HAP-1 (cell line): ENCODE measurements at regions not wholly inside any gene's neighbourhood (a gene's known extent, or its start where the extent isn't known, plus 50 kb on each side); places are given as distances from the start of the nearest gene placed in this dataset.

Experiments
- DNase-seq, 2 experiments: peaks; one replicate each; pipeline ENCODE4 v3.0.0-alpha.2; 2016 to 2020; ENCODE audit warnings: low spot score in 2 of 2
- H3K27me3 ChIP-seq: fragments of 250-450 bp; sonication (Bioruptor Pico); 2 replicates; pipeline ENCODE4 v1.5.1; 2020; ENCODE audit warnings: low read depth, mild to moderate bottlenecking, moderate library complexity
- H3K36me3 ChIP-seq: fragments of 250-450 bp; sonication (Bioruptor Pico); replicated peaks from 2 replicates; pipeline ENCODE4 v1.5.1; 2020; ENCODE audit warnings: mild to moderate bottlenecking
- H3K4me1 ChIP-seq: fragments of 250-450 bp; sonication (Bioruptor Pico); 2 replicates; pipeline ENCODE4 v1.5.1; 2020; ENCODE audit warnings: mild to moderate bottlenecking
- H3K4me3 ChIP-seq: fragments of 250-450 bp; sonication (Bioruptor Pico); 2 replicates; pipeline ENCODE4 v1.5.1; 2020; ENCODE audit warnings: mild to moderate bottlenecking, moderate library complexity
- H3K9me3 ChIP-seq: fragments of 250-450 bp; sonication (Bioruptor Pico); 2 replicates; pipeline ENCODE4 v1.5.1; 2020; ENCODE audit warnings: mild to moderate bottlenecking, moderate library complexity
- in situ Hi-C: fragments of 300-500 bp; cut with MboI; formaldehyde crosslinking; loops from 3 replicates; pipeline ENCODE4 v1.14.3; 2020; ENCODE audit warnings: low sequenced_read_pairs, inconsistent platforms, mixed read lengths

DNA sequence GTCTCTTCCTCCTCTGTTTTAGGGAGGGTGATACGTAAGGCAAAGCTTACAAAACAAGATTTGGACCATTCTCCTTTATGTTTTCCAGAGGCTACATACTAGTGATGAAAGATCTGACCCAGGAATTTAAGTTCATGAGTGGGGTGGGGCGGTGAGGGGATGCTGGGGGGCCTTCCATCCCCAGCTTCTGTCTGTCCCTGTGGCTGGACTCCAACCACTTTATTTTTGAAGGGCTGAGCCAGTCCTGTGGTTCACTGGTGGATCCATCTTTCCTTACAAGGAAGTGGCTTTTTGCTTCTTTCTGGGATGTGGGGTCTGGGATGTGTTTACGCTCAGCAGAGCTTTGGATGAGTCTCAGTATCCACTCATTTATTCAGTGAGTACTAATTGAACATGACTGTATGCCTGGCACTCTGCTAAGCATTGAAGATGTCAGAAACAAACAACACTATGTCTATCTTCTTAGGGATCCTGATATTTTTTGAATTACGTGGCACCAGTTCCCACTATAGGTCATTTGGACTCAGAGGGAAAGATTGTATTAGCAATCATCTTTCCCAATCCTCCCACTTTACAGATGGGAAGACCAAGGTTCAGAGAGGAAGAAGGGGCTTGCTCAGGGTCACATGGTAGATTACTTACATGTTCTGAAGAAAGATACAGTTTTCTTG, 291.8 kb upstream of the TBX3 start:
- H3K4me1 ChIP-seq, result no peaks in the 10 kb centered on the region
- in situ Hi-C loops, result no loop called here
- H3K9me3 ChIP-seq, result no peaks in the 10 kb centered on the region
- H3K4me3 ChIP-seq, result no peak overlapping the region
- no peaks in the 10 kb centered on the region for H3K36me3 ChIP-seq
- DNase-seq, result no peak
- H3K27me3 ChIP-seq, result no peaks in the 10 kb centered on the region

DNA sequence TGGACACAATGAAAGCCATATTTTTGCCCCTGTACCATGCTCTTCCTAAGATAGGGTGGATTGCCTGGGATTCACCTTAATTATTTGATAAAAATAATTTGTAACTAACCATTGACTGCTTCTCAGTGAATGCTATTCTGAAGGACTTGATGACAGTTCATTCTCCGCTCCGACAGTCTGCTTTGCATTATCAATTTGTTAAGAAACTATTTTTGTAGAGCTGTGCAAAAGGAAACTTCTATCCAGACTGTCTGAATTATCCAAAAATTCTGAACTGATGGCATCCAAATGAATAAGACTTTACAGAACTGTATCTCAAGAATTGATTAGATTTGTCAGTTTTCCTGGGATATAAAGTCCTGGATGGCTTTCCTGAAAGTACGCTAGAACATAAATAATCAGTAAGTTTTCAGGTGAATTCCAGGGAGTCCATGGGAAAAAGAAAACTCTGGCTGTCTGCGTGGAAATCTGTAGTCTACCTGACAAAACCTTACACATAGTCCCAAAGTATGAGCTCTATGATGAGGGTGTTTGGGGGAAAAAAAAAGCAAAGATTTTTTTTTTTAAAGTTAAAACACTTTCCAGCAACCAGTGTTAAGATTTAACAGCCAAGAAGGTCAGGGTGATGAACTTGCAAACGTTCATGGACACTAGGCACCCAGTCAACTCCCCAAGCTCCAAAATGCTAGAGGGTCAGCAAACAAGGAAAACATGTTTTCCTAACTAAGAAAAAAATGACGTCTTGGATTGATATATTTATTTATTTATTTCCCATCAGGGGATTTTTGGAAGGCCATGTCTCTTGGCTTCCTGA, 291.1 kb upstream of the TBX3 start:
- Histone ChIP-seq H3K27me3 (no peaks in the 10 kb centered on the region), H3K4me3 (no peak overlapping the region), H3K9me3 (no peaks in the 10 kb centered on the region), H3K4me1 (no peaks in the 10 kb centered on the region), H3K36me3 (no peaks in the 10 kb centered on the region)
- DNase-seq, result no peak
- in situ Hi-C loops, result no loop called here

DNA sequence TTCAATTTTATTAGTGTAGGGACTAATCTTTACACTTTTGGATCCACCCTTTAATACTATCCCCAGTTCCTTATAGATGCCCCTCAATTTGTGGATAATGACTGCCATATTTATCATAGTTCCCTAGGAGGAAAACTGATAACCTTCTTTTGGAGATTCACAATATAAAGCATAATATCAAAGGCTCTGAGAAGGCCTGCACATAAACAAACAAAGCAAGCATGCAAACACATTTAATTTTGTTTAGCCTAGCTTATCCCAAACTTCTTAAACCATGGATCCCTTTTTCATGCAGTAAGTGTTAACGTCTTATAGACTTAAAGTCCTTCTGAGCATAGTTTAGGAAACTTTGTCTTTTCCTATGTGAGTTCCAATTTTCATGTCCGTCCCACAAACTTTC, 290.4 kb upstream of the TBX3 start:
- no peaks in the 10 kb centered on the region for H3K27me3 ChIP-seq
- no peaks in the 10 kb centered on the region for H3K4me1 ChIP-seq
- H3K9me3 ChIP-seq, result no peaks in the 10 kb centered on the region
- no peak for DNase-seq
- in situ Hi-C loops, result no loop called here
- H3K4me3 ChIP-seq, result no peak overlapping the region
- no peaks in the 10 kb centered on the region for H3K36me3 ChIP-seq

DNA sequence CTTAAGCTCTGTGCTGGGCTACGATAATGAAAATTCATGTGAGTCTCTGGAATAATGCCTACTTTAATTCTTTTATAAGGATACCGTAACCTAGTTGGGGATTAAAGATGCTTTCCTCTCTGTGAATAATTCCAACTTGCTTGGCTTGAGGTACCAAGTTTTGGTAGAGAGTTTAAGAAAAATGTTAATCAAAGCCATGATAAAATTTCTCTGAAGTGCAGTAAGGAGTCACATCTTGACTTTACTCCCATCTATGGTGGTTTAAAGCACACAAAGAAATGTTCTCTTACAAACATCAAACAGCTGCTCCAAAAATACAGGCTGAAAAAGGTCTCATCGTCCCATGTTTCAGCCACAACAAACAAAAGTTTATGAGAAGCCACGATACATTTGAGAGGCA, 284.8 kb upstream of the TBX3 start:
- Histone ChIP-seq H3K4me1 (no peaks in the 10 kb centered on the region), H3K36me3 (no peaks in the 10 kb centered on the region), H3K9me3 (no peaks in the 10 kb centered on the region), H3K4me3 (no peak overlapping the region), H3K27me3 (no peaks in the 10 kb centered on the region)
- DNase-seq, result no peak
- in situ Hi-C loops, result no loop called here

DNA sequence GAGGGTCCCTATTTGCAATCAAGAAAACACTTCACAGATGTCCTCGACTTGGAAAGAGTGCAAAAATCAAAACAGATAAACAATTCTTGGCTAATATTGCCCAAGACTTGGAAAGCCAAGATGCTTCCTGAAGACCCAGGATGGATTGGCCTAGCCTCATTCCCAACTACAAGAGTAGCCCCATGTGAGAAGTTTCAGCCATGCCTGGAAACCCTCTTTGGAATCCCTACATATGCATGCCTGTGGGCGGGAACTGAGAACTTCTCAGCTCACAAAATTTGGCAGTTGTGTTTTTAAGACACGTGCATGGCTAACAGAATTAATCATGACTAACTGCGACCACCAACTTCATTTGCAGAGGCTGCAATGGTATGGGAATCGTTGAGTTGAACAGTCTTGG, 283.2 kb upstream of the TBX3 start:
- no peak overlapping the region for H3K4me3 ChIP-seq
- in situ Hi-C loops, result no loop called here

DNA sequence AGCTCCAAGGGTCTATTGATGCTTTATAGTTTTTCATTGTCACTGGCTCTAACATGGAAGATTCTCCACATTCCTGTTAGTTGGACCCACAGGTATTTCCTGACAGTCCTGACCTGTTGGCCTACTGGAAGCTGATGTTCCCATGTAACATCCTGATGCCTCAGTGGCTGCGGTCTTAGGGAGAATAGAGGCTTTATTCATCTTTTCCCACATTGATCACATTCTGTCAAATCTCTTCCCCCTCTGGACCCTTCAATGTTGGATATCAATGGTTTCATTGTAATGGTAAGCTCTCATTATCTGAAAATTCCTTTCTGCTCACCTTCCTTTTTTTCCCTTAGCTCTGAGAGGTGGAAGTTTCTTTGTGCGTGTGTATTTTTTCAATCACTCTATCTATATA, 280.9 kb upstream of the TBX3 start:
- Histone ChIP-seq H3K4me1 (no peaks in the 10 kb centered on the region), H3K9me3 (no peaks in the 10 kb centered on the region), H3K4me3 (no peak overlapping the region), H3K27me3 (no peaks in the 10 kb centered on the region), H3K36me3 (no peaks in the 10 kb centered on the region)
- DNase-seq, result no peak
- in situ Hi-C loops, result no loop called here

More for the DNA sequence above, 283.2 kb upstream of the TBX3 start:
- no peaks in the 10 kb centered on the region for H3K27me3 ChIP-seq
- H3K36me3 ChIP-seq, result no peaks in the 10 kb centered on the region
- H3K4me1 ChIP-seq, result no peaks in the 10 kb centered on the region
- no peaks in the 10 kb centered on the region for H3K9me3 ChIP-seq
- no peak for DNase-seq

DNA sequence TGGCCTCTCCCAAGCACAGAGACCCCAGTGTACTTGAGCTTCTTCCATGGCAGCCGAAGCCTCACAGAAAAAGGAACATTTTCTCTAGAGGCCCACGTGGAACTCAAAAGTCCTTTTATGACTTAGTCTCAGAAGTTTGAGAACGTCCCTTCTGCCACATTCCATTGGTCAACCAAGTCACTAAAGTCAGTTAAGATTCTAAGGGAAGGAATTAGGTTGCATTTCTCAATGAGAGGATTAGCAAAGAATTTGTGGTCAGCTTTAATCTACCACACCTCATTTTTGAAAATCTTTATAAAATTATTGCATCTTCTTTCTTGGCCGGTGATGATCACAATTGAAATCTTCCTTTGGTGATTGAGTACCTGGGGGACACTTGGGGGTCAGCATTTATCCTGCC, 279.9 kb upstream of the TBX3 start:
- in situ Hi-C loops, result no loop called here
- no peaks in the 10 kb centered on the region for H3K36me3 ChIP-seq
- H3K4me1 ChIP-seq, result no peaks in the 10 kb centered on the region
- DNase-seq, result no peak
- no peaks in the 10 kb centered on the region for H3K9me3 ChIP-seq
- no peaks in the 10 kb centered on the region for H3K27me3 ChIP-seq
- H3K4me3 ChIP-seq, result no peak overlapping the region

DNA sequence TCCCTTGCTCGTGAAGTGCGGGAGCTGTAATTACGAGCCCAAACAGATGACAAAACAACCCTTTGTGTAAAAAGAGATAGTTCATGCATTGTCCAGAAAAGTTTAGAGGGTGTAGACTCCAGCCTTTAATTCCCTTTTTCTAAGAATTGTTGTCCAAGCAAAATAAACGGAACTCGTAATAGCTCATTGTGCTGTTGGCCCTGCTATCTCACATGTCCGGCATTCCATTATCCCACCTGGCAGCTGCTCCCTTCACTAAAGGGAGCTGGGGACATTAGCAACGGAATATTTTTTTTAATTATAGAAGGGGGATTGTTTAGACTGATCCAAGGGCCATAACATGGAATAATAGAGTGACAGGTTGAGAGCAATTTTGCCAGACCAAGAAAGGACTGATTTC, 277.5 kb upstream of the TBX3 start:
- no peaks in the 10 kb centered on the region for H3K36me3 ChIP-seq
- H3K4me3 ChIP-seq, result no peak overlapping the region
- in situ Hi-C loops, result no loop called here
- DNase-seq, result no peak
- no peaks in the 10 kb centered on the region for H3K9me3 ChIP-seq
- no peaks in the 10 kb centered on the region for H3K27me3 ChIP-seq
- no peaks in the 10 kb centered on the region for H3K4me1 ChIP-seq

DNA sequence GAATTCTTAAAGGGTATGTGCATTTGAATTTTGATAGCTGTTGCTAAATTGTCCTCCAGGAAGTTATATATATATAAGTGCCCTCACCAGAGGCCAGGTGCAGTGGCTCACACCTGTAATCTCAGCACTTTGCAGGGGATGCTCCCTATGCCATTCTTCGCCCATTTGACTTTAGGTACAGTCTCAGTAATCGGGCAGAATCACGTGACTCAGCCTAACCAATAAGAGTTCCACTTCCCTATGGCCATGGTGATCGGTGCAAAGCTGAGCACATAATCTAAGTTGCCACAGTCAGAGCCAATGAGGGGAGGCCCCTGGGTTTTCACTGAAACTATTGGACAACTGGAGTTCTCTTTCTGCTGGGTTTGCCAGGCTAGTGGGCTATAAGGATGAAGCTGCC, 274.6 kb upstream of the TBX3 start:
- DNase-seq, result no peak
- Histone ChIP-seq H3K4me1 (no peaks in the 10 kb centered on the region), H3K36me3 (no peaks in the 10 kb centered on the region), H3K9me3 (no peaks in the 10 kb centered on the region), H3K4me3 (no peak overlapping the region), H3K27me3 (no peaks in the 10 kb centered on the region)
- in situ Hi-C loops, result no loop called here

DNA sequence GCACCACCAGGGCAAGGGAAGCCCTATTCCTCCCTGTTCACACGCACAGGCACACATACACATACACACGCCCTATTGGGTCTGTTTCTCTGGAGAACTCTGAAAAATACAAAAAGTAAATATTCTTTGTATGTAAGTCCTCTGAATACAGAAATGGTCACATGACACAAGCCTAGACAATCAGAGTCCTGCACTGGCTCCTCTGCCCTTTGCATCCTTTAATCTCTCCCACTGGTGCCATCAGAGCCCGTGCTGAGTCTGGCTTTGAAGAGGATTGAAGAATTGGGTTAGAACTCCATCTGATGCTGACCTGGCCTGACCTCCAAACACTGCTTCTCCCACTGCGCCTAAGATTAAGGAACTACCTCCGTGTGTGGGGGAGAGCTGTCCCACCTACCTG, 273.2 kb upstream of the TBX3 start:
- no peaks in the 10 kb centered on the region for H3K4me1 ChIP-seq
- no peak overlapping the region for H3K4me3 ChIP-seq
- no peak for DNase-seq
- H3K36me3 ChIP-seq, result no peaks in the 10 kb centered on the region
- in situ Hi-C loops, result no loop called here
- H3K27me3 ChIP-seq, result no peaks in the 10 kb centered on the region
- H3K9me3 ChIP-seq, result no peaks in the 10 kb centered on the region

DNA sequence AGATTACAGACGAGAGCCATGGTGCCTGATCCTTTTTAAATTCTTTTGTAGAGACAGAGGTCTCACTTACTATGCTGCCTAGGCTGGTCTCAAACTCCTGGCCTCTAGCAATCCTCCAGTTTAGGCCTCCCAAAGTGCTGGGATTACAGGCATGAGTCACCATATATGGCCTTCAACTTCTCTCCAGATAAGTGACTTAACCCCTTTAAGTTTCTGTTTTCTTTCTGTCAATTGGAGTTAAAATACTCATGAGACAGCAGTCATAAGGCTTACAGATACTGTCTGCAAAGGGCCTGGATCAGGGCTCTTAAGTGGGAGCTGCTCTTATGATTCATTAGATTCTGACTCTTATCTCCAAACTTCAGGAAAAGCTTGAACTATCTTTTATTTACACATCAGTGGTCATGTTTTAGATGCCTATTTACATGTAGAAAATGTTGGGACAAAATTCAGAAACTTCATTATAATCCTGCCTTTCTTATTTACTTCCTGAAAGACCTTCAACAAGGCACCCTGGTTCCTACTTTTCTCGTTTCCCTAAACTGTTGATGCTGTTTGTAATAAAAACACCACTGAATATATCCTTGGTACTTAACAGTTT, 271.5 kb upstream of the TBX3 start:
- H3K4me1 ChIP-seq, result no peaks in the 10 kb centered on the region
- no peaks in the 10 kb centered on the region for H3K9me3 ChIP-seq
- no peak for DNase-seq
- H3K36me3 ChIP-seq, result no peaks in the 10 kb centered on the region
- in situ Hi-C loops, result no loop called here
- H3K27me3 ChIP-seq, result no peaks in the 10 kb centered on the region
- H3K4me3 ChIP-seq, result no peak overlapping the region

DNA sequence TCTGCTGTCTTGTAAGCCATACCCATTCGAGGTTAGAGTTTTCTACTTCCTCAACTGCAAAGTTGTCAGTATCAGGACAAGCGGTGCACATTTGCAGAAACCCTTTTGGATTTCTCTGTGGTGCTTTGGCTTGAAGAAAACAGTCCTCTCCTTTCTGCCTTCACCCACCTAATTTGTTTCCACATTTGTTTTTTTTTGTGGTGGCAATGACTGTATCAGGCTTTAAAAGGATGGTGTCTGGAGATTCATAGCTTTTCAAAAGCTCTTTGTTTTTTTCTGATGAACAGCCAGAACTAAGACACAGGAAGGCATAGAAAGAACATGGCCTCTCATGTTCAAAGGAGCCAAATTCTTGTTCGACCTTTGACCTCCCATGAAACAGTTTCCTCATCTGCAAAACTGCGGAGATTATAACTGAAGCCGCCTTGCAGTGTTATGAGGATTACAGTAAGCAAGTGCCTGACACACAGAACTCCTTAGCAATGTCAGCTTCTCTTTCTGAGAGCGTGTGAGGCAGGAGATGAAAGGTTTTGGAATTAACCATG, 270.6 kb upstream of the TBX3 start:
- DNase-seq, result no peak
- Histone ChIP-seq H3K27me3 (no peaks in the 10 kb centered on the region), H3K9me3 (no peaks in the 10 kb centered on the region), H3K36me3 (no peaks in the 10 kb centered on the region), H3K4me3 (no peak overlapping the region), H3K4me1 (no peaks in the 10 kb centered on the region)
- in situ Hi-C loops, result no loop called here

DNA sequence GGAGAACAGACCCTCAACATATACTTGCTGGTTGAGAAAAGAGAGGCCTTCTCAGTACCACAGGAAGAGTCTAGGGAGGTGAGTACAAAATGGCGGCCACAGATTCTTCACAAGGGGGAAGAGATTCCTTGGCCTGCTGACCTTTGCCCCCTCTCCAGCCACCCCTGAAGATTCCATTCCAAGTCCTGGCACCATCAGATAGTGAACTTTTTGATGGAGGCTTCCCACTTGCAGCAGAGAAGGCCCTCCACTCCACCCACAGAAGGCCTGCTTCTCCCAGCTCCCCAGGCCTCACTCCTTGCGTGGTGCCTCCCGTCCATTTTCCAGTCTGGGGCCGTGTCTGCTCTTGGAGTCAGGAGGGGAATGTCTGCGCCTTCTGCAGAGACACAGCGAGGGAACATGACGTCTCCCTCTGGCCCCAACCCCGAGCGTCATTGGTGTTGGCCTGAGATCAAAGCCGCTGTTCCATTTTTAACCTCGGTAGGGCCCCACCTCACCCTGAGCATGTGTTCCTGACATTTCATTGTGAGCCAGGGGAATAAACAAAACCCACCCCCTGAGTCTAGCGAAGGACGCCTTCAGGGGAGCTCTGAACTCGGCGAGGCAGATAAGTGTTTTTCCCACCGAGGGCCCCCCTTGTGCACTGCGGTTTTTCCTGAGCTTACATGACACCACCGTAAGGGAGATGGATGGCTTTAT, 268.7 kb upstream of the TBX3 start:
- no peaks in the 10 kb centered on the region for H3K4me1 ChIP-seq
- H3K4me3 ChIP-seq, result no peak overlapping the region
- H3K27me3 ChIP-seq, result no peaks in the 10 kb centered on the region
- H3K9me3 ChIP-seq, result no peaks in the 10 kb centered on the region
- H3K36me3 ChIP-seq, result no peaks in the 10 kb centered on the region
- no peak for DNase-seq
- in situ Hi-C loops, result no loop called here
